ENCODE measurements at regions not wholly inside any gene's neighbourhood (a gene's known extent, or its start where the extent isn't known, plus 50 kb on each side); places are given as distances from the start of the nearest gene placed in this dataset.

GRCh38 chr15:39154776-39155175 lies 426.1 kb upstream of the THBS1 start:
- no peak overlapping the region for H2AFZ ChIP-seq (ENCODE audit: low read length)
- H3K9me3 ChIP-seq (ENCODE audit: low read length) = no peaks in the 10 kb centered on the region
- intact Hi-C loops (cut with micrococcal nuclease; ENCODE audit: unreplicated experiment) = no loop called here
- BruUV-seq (replicated peaks) = no TSS peak
- POLR2A ChIA-PET = no interaction called here
- no peaks in the 10 kb centered on the region for H4K20me1 ChIP-seq (ENCODE audit: insufficient read depth, low read length)
- H3K36me3 ChIP-seq (ENCODE audit: insufficient read depth, low read length) = no peaks in the 10 kb centered on the region
- H3K4me3 ChIP-seq (ENCODE audit: low read depth, low read length, poor library complexity, severe bottlenecking) = no peak overlapping the region
- no peaks in the 10 kb centered on the region for H3K79me2 ChIP-seq (ENCODE audit: insufficient read depth, low read depth, low read length)
- H3K27ac ChIP-seq (ENCODE audit: low read depth, low read length, poor library complexity, severe bottlenecking) = no peak overlapping the region
- CTCF ChIA-PET (ENCODE audit: unreplicated experiment) = no interaction called here
- no peak for TF ChIP-seq CTCF (conservative IDR thresholded peaks at IDR 0.05; ENCODE audit: low read length)
- TF ChIP-seq EZH2phosphoT487 (IDR thresholded peaks at IDR 0.05; ENCODE audit: borderline replicate concordance, low read depth, low read length) = no peak
- no peak overlapping the region for H3K4me2 ChIP-seq (ENCODE audit: low read length)
- DNase-seq (ENCODE audit: low spot score) = no peak
- H3K4me1 ChIP-seq (ENCODE audit: insufficient read depth, low read length, poor library complexity, severe bottlenecking) = no peaks in the 10 kb centered on the region
- no peaks in the 10 kb centered on the region for H3K9me2 ChIP-seq (ENCODE audit: insufficient read depth, low read length)

- H3K27ac ChIP-seq (ENCODE audit: low read depth, low read length, poor library complexity, severe bottlenecking) = no peak overlapping the region
- intact Hi-C loops (cut with micrococcal nuclease; ENCODE audit: unreplicated experiment) = no loop called here
- no peaks in the 10 kb centered on the region for H3K9me3 ChIP-seq (ENCODE audit: low read length)
- H2AFZ ChIP-seq (ENCODE audit: low read length) = no peak overlapping the region
- no peaks in the 10 kb centered on the region for H3K36me3 ChIP-seq (ENCODE audit: insufficient read depth, low read length)
- H3K9me2 ChIP-seq (ENCODE audit: insufficient read depth, low read length) = no peaks in the 10 kb centered on the region
- no peaks in the 10 kb centered on the region for H3K79me2 ChIP-seq (ENCODE audit: insufficient read depth, low read depth, low read length)
- H3K4me2 ChIP-seq (ENCODE audit: low read length) = no peak overlapping the region
- ChIA-PET POLR2A (no interaction called here), CTCF (ENCODE audit: unreplicated experiment) (no interaction called here)
- no peak for DNase-seq (ENCODE audit: low spot score)
- BruUV-seq (replicated peaks) = no TSS peak
- H3K4me1 ChIP-seq (ENCODE audit: insufficient read depth, low read length, poor library complexity, severe bottlenecking) = no peaks in the 10 kb centered on the region
- TF ChIP-seq CTCF (conservative IDR thresholded peaks at IDR 0.05; ENCODE audit: low read length) = no peak
- TF ChIP-seq EZH2phosphoT487 (IDR thresholded peaks at IDR 0.05; ENCODE audit: borderline replicate concordance, low read depth, low read length) = no peak
- H4K20me1 ChIP-seq (ENCODE audit: insufficient read depth, low read length) = no peaks in the 10 kb centered on the region
- no peak overlapping the region for H3K4me3 ChIP-seq (ENCODE audit: low read depth, low read length, poor library complexity, severe bottlenecking)
Observed at GRCh38 chr15:39156166-39156565, 424.7 kb upstream of the THBS1 start.

- intact Hi-C loops (cut with micrococcal nuclease; ENCODE audit: unreplicated experiment) = no loop called here
- ChIA-PET CTCF (ENCODE audit: unreplicated experiment) (no interaction called here), POLR2A (no interaction called here)
- Histone ChIP-seq H3K9me3 (ENCODE audit: low read length) (no peaks in the 10 kb centered on the region), H3K4me2 (ENCODE audit: low read length) (no peak overlapping the region), H3K4me1 (ENCODE audit: insufficient read depth, low read length, poor library complexity, severe bottlenecking) (no peaks in the 10 kb centered on the region), H2AFZ (ENCODE audit: low read length) (no peak overlapping the region), H4K20me1 (ENCODE audit: insufficient read depth, low read length) (no peaks in the 10 kb centered on the region), H3K27ac (ENCODE audit: low read depth, low read length, poor library complexity, severe bottlenecking) (no peak overlapping the region), H3K9me2 (ENCODE audit: insufficient read depth, low read length) (no peaks in the 10 kb centered on the region), H3K79me2 (ENCODE audit: insufficient read depth, low read depth, low read length) (no peaks in the 10 kb centered on the region), H3K4me3 (ENCODE audit: low read depth, low read length, poor library complexity, severe bottlenecking) (no peak overlapping the region), H3K36me3 (ENCODE audit: insufficient read depth, low read length) (no peaks in the 10 kb centered on the region)
- no TSS peak for BruUV-seq (replicated peaks)
- DNase-seq (ENCODE audit: low spot score) = no peak
- no peak for TF ChIP-seq EZH2phosphoT487 (IDR thresholded peaks at IDR 0.05; ENCODE audit: borderline replicate concordance, low read depth, low read length)
- no peak for TF ChIP-seq CTCF (conservative IDR thresholded peaks at IDR 0.05; ENCODE audit: low read length)
Observed at GRCh38 chr15:39156646-39157250, 424.1 kb upstream of the THBS1 start.

Measured in OCI-LY7 (cell line).